SJSA1 (cell line): ENCODE measurements at regions not wholly inside any gene's neighbourhood (a gene's known extent, or its start where the extent isn't known, plus 50 kb on each side); places are given as distances from the start of the nearest gene placed in this dataset.

Source experiments
- DNase-seq, 2 experiments: peaks; one replicate each; pipeline ENCODE4 v3.0.0-alpha.2; 2015 to 2020; ENCODE audit warnings: low spot score in 2 of 2, low read depth in 1 of 2
- H3K27ac ChIP-seq: fragments of 250-450 bp; sonication (Bioruptor Pico); 2 replicates; pipeline ENCODE4 v1.5.1; 2020; ENCODE audit warnings: mild to moderate bottlenecking, moderate library complexity
- H3K27me3 ChIP-seq: fragments of 250-450 bp; sonication (Bioruptor Pico); replicated peaks from 2 replicates; pipeline ENCODE4 v1.5.1; 2020; ENCODE audit warnings: mild to moderate bottlenecking, moderate library complexity
- H3K36me3 ChIP-seq: fragments of 250-450 bp; sonication (Bioruptor Pico); 2 replicates; pipeline ENCODE4 v1.5.1; 2020; ENCODE audit warnings: mild to moderate bottlenecking
- H3K4me1 ChIP-seq: fragments of 250-450 bp; sonication (Bioruptor Pico); replicated peaks from 2 replicates; pipeline ENCODE4 v1.6.1; 2021; ENCODE audit warnings: mild to moderate bottlenecking
- H3K4me3 ChIP-seq: fragments of 250-450 bp; sonication (Bioruptor Pico); 2 replicates; pipeline ENCODE4 v1.5.1; 2020; ENCODE audit warnings: mild to moderate bottlenecking
- H3K9me3 ChIP-seq: fragments of 250-450 bp; sonication (Bioruptor Pico); replicated peaks from 2 replicates; pipeline ENCODE4 v1.5.1; 2020; ENCODE audit warnings: mild to moderate bottlenecking

DNA sequence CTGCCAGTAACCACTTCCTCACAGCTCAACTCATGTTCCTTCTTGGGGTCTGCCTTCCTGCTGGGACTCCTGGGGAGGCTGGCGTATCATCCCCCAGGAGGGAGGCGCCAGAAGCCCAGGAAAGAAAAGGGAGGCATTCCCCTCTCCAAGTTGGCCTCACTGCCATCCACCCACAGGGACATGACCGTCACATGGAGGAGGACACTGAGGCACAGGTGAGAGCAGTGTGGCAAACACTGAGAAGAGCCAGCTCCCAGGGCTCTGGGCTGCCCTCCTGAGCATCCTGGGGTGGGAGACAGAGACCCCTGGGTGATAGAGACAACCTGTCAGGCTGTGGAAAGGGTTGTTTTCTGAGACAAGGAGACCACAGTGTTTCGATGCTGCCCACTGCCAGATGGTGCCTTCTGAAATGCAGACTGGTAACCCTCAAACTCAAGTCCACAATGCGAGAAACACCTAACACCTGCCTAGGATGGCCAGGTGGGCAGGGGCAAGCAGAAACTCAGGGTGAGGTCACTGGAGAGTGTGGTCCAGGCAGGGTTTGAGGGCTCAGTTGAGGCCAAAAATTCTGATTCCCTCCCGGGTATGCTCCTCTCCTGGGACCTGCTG is 1722.1 kb downstream of the TP53TG3F start:
- Histone ChIP-seq H3K27ac (no peak overlapping the region), H3K9me3 (peaks cover 5% of the 10 kb centered on the region), H3K36me3 (no peaks in the 10 kb centered on the region), H3K27me3 (no peaks in the 10 kb centered on the region), H3K4me3 (no peak overlapping the region), H3K4me1 (no peaks in the 10 kb centered on the region)
- no peak for DNase-seq

DNA sequence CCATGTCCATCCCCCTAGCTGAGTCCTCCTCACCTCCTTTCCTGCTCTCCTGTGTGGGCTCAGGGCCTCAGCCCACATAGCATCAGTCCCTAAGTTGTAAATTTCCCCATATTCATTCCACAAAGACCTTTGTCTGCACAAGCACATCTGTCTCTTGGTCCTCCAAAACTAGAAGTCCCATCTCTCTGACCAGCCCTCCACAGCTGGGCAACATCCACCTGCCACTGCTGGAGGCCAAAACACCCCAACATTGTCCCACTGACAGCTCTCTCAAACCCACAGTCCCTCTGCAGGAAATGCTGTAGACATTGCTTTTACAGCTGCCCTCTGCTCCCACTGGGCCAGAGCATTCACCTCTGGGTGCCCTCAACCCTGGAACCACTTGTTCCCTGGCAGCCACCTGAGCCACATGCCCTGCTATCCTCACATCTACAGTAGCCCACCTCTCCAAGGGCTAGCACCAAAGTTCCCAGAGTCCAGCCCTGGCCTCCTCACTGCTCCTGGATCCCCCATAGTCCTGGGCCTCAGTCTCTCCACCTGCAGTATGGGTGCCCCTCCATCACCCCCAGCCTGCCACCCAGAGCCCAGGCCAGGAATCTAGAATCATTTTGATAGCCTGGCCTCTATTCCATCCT is 1722.7 kb downstream of the TP53TG3F start:
- Histone ChIP-seq H3K36me3 (no peaks in the 10 kb centered on the region), H3K4me3 (no peak overlapping the region), H3K27ac (no peak overlapping the region), H3K27me3 (no peaks in the 10 kb centered on the region), H3K9me3 (peaks cover 5% of the 10 kb centered on the region), H3K4me1 (no peaks in the 10 kb centered on the region)
- no peak for DNase-seq

DNA sequence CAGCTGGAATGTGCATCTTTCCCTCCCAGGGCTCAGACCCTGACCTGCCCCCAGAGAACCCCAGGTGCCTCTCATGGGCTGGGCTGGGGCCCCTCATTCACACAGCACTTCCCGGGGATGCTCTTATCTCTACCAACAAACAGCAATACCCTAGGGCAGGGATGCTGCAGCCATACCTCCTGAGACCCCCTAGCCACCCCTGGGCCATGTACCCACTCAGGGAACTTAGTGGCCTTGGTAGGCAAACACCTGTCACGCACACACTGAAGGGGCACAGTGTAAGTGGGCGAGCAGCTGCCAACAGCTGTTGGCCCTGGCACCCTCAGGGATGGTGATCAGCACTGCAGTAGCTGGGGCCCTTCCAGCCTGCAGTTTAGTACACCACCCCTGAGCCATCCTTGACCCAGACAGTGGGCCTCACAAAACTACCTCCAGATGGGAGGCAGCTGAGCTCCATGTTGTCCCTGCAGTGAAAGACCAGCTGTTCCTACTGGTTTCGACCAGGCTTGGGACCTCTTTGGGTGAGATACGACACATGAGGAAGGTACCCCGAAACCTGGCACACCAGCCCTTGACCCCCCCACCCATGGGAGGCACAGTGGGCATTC is 1723.6 kb downstream of the TP53TG3F start:
- no peak for DNase-seq
- Histone ChIP-seq H3K4me1 (no peaks in the 10 kb centered on the region), H3K27ac (no peak overlapping the region), H3K4me3 (no peak overlapping the region), H3K27me3 (no peaks in the 10 kb centered on the region), H3K9me3 (peaks cover 5% of the 10 kb centered on the region), H3K36me3 (no peaks in the 10 kb centered on the region)

DNA sequence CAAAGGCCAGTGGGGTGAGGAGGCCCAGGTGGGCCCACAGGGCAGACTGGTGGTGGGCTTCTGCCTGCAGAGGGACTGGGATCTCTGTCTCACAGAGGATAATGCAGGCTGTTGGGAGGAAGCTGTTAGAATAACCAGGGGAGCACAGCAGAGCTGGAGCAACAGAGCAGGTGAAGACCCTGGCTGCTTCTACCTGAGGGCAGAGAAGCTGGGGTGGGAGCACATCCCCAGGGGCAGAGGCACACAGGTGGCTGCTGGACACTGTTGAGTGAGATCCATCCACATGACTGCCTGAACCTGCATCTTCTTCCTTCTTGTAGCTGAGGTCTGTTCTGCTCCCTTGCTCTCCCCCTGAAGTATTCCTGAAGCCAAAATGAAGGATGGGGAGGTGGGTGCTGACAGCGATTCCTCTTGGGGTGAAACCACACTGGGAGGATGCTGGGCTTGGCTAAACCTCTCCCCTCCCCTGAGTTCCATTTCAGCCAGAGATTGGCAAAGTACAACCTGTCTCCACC is 1725.0 kb downstream of the TP53TG3F start:
- H3K36me3 ChIP-seq = no peaks in the 10 kb centered on the region
- H3K4me1 ChIP-seq = no peaks in the 10 kb centered on the region
- H3K27ac ChIP-seq = no peak overlapping the region
- no peak for DNase-seq
- H3K9me3 ChIP-seq = peaks cover 5% of the 10 kb centered on the region
- no peak overlapping the region for H3K4me3 ChIP-seq
- H3K27me3 ChIP-seq = no peaks in the 10 kb centered on the region

DNA sequence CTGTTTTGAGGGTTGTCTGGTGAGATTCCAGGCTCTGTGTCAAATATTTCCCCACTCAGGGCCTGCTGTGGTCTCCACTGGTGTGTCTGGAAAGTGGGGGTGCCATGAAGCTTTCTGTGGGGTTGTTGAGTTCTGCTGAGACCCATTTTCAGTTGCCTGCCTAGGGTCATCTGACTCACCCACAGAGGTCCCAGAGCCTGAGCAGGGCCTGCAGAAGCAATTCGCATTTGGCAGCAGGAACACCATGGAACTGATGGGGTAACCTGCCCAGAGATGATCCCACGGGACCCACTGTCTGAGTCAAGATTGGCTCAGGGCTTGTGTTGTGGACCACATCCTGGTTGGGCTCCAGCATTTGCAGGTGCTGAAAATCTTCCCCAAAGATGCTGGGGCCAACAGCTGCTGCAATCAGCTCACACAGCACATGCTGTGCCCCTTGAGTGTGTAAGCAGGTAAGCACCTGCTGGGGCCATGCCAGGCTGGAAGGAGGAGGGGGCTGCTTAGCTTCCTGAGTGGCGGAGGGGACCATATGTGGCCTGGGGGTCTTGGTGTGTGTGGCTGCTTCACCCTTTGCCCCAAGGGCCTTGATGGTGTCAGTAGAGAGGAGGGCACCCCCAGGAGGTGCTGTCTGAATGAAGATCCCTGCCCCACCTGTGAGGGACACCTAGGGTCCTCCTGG is 1726.1 kb downstream of the TP53TG3F start:
- Histone ChIP-seq H3K36me3 (no peaks in the 10 kb centered on the region), H3K27me3 (no peaks in the 10 kb centered on the region), H3K9me3 (peaks cover 5% of the 10 kb centered on the region), H3K27ac (no peak overlapping the region), H3K4me1 (no peaks in the 10 kb centered on the region), H3K4me3 (no peak overlapping the region)
- no peak for DNase-seq

DNA sequence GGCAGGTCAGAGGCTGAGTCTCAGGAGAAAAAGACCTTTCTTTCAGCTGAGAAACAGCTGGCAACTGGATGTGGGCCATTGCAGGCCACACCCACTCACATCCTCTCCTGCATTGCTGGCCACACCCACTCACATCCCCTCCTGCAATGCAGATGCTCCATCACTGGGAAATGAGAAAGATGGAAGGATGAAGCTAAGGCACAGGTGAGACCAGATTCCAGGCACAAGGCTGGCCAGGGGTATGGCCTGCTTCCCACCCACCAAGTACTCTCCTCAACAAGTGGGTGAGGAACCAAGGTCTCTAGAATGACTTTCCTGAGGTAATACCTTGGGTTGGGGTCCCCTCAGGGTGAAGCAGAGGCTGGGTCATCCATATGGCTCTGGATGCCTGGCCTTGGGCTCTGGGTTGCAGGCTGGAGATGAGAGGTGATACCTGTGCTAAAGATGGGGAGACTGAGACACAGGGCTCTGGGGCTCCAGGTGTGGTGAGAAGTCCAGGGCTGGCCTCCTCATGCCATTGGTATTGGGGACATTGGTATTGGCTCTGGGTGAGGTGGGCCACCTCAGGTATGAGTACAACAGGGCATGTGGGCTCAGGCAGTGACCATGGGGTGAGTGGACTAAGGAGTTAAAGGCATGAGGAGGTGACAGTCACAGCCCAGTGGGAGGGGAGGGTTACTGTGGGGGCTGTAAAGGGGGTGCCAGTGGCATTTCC is 1726.8 kb downstream of the TP53TG3F start:
- Histone ChIP-seq H3K4me1 (no peaks in the 10 kb centered on the region), H3K9me3 (peaks cover 5% of the 10 kb centered on the region), H3K4me3 (no peak overlapping the region), H3K27ac (no peak overlapping the region), H3K36me3 (no peaks in the 10 kb centered on the region), H3K27me3 (no peaks in the 10 kb centered on the region)
- DNase-seq = no peak

DNA sequence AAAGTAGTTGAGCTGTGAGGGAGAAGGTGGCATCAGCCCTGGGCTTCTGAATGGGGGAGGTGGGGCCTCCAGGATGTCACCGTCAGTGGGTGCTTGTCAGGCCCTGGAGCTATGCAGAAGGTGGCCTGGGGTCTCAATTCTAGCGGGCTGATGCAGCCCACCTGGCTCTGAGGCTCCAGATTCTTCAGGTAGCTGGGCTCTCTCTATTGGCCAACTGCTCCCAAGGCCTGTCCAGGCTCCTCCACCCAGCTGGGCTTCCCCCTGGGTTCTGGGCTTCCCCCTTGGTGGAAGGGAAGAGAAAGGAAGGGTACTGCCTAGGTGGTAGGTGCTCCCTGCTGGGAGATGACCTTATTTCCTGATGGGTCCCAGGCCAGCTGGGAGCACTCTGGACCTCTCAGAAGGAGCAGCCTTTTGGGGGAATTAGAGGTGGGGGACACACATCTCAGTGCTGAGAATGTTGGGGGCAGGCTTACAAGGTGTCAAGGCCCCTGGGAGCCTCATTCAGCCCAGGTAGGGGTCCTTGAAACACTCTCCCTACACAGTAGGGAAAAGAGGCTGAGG is 1728.3 kb downstream of the TP53TG3F start:
- Histone ChIP-seq H3K36me3 (no peaks in the 10 kb centered on the region), H3K27ac (no peak overlapping the region), H3K4me3 (no peak overlapping the region), H3K9me3 (peaks cover 4% of the 10 kb centered on the region), H3K4me1 (no peaks in the 10 kb centered on the region), H3K27me3 (no peaks in the 10 kb centered on the region)
- no peak for DNase-seq

DNA sequence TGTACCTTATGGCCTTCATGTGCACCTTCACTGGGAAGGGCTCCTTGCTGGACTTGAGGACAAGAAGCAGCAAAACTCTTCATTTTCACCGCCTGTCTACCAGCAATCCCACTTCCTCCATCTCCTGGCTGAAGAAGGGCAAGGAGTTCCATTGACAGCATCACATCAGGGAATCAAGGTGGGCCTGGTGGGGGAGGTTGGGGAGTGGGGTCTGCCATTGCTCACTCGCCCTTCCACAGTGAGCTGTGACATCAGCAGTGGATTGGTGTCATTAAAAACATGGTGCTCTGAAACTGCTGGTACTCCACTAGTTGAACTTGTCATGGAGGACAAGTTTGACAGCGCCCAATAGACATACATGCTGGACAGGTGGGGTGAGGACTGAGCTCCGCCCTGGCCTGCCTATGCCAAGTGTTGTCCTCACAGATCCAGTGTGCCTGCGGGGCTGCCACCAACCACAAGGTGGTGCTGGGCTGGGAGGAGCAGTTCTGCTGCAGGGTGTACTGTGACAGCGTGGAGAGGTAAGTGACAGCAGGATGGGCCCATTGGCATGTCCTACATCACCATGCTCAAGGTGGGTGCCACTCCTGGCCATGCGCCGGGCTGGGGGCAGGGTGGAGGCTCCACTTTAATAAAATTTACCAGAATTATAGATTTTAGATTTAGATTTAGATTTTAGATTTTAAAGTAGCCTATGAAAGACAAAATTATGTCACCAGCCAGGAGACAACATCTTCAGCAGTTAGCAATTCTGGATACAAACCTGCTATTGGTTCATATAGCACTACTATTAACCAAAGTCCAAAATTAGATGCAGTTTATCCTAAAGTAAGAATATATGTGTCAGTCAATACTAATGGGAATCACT is 1729.1 kb downstream of the TP53TG3F start:
- no peak for DNase-seq
- Histone ChIP-seq H3K4me1 (no peaks in the 10 kb centered on the region), H3K27ac (no peak overlapping the region), H3K36me3 (no peaks in the 10 kb centered on the region), H3K9me3 (peaks cover 2% of the 10 kb centered on the region; the same call in 1 of the 2 replicates), H3K27me3 (no peaks in the 10 kb centered on the region), H3K4me3 (no peak overlapping the region)

DNA sequence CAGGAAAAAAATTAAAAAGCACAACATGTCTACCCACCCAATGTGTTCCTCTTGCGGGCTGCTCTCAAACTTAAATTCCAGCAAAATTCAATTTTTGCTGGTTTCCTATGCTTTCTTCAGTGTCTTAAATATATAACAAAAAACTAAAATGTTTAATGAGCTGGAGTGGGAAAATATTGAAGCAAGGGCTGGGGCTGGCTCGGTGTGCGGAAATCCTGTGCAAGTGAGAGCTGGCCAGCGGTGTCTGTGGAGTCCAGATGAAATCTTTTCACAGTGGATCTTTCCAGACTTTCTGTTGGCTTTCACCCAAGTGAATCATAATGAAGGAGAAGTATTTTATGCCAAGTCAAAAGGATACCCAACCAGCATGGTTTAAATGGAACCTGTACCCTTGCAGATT is 1733.6 kb downstream of the TP53TG3F start:
- H3K9me3 ChIP-seq = 0 out of 2 replicates have a peak, but pooled peaks cover 2% of the 10 kb centered on the region
- no peaks in the 10 kb centered on the region for H3K27me3 ChIP-seq
- no peak overlapping the region for H3K27ac ChIP-seq
- no peak for DNase-seq
- no peak overlapping the region for H3K4me3 ChIP-seq
- no peaks in the 10 kb centered on the region for H3K4me1 ChIP-seq
- H3K36me3 ChIP-seq = no peaks in the 10 kb centered on the region

DNA sequence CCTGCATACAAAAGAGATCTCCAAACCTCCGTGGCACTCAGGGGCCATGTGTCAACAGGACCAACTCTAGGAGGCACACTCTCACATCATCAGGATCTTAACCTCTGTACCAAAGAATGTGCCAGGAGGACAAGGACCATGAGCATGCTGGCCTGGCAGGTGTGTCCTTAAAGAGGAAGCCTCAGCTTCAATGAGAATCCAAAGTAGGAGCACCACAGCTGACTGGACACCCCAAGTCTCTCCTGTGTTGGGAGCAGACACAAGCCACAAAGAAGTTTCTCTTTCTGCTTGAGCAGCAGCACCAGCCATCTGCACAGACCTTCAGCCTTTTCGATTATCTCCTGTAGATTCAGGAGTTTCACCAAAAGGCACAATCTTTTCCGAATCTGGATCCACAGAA is 1734.5 kb downstream of the TP53TG3F start:
- Histone ChIP-seq H3K4me3 (no peak overlapping the region), H3K36me3 (no peaks in the 10 kb centered on the region), H3K4me1 (no peaks in the 10 kb centered on the region), H3K9me3 (0 out of 2 replicates have a peak, but pooled peaks cover 2% of the 10 kb centered on the region), H3K27me3 (no peaks in the 10 kb centered on the region), H3K27ac (no peak overlapping the region)
- no peak for DNase-seq

DNA sequence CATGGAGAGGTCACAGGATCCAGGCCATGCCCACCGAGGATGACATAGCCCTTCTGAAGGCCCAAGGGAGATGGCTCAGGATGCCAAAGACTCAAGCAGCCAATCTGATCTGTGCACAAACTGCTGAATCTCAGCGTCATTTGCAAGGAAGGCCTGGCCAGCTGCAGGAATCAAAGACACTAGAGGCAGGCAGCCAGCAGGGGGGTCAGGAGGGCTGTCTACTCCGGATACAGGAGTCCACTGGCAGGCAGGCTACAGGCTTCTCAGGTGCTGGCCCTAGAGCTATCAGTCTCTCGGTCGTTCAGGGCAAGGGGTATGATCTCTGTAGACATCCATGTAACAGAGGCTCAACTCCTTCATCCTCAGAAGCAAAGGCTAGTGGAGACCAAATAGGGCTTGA is 1735.3 kb downstream of the TP53TG3F start:
- Histone ChIP-seq H3K4me1 (no peaks in the 10 kb centered on the region), H3K27me3 (no peaks in the 10 kb centered on the region), H3K27ac (no peak overlapping the region), H3K4me3 (no peak overlapping the region), H3K9me3 (0 out of 2 replicates have a peak, but pooled peaks cover 2% of the 10 kb centered on the region), H3K36me3 (no peaks in the 10 kb centered on the region)
- DNase-seq = no peak

DNA sequence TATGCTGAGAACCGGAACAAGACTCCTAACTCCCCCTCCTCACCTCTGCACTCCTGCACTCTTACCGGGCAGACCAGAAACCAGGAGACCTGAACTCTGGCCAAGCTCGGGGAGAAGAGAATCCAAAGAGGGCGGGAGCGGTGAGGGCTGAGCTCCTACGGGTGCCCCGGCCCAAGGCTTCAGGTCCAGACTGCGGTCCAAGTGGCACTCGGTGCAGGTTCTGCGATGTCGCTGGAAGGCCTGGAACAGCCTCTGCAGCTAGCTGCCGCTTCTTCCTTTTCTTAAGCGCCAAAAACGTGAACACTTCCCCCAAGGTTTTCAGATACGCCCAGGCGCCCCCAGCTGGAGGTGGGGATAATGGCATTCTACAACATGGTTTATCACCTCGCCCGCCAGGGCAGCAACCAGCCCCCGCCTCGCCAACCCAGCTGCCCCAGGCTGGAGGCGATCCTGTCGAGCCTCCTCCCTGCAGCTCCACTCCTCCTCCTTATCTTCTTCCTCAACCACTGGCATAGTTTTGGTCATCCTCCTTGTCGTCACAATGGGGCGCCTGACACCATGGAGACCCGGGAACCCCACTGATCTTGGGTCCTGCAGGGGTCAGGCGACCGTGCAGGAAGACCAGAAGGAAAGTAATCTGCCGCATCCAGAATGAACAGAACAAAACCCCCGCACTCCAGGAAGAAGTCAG is 1735.9 kb downstream of the TP53TG3F start:
- no peaks in the 10 kb centered on the region for H3K27me3 ChIP-seq
- no peak overlapping the region for H3K4me3 ChIP-seq
- DNase-seq = no peak
- no peak overlapping the region for H3K27ac ChIP-seq
- 0 out of 2 replicates have a peak, but pooled peaks cover 2% of the 10 kb centered on the region for H3K9me3 ChIP-seq
- H3K4me1 ChIP-seq = no peaks in the 10 kb centered on the region
- H3K36me3 ChIP-seq = no peaks in the 10 kb centered on the region
